ENCODE measurements at regions not wholly inside any gene's neighbourhood (a gene's known extent, or its start where the extent isn't known, plus 50 kb on each side); places are given as distances from the start of the nearest gene placed in this dataset.

- H3K27me3 Mint-ChIP-seq, result no peaks in the 10 kb centered on the region
- H3K27ac Mint-ChIP-seq, result no peak overlapping the region
- ATAC-seq (replicated peaks) (no peak), DNase-seq (no peak)
- peaks cover 0 to 3% of the 10 kb centered on the region in 2 donors for H3K9me3 Mint-ChIP-seq
- no peak overlapping the region for H3K4me3 Mint-ChIP-seq
- H3K4me1 Mint-ChIP-seq, result no peaks in the 10 kb centered on the region
- H3K36me3 Mint-ChIP-seq, result no peaks in the 10 kb centered on the region
These were observed 997.9 kb downstream of the SUCLG1 start for GRCh38 chr2:83461135-83461534.

- no peaks in the 10 kb centered on the region for H3K36me3 Mint-ChIP-seq
- no peak for ATAC-seq (replicated peaks)
These were observed 999.6 kb downstream of the SUCLG1 start for GRCh38 chr2:83459456-83459855.

GRCh38 chr2:83435989-83436388 is 1023.1 kb downstream of the SUCLG1 start:
- no peak for ATAC-seq (replicated peaks)
- no peaks in the 10 kb centered on the region for H3K36me3 Mint-ChIP-seq
- H3K4me3 Mint-ChIP-seq, result no peak overlapping the region

More at GRCh38 chr2:83459456-83459855, 999.6 kb downstream of the SUCLG1 start:
- H3K27me3 Mint-ChIP-seq, result no peaks in the 10 kb centered on the region
- DNase-seq, result no peak
- H3K4me3 Mint-ChIP-seq, result no peak overlapping the region
- H3K4me1 Mint-ChIP-seq, result no peaks in the 10 kb centered on the region
- H3K9me3 Mint-ChIP-seq, result peaks cover 0 to 3% of the 10 kb centered on the region in 2 donors
- no peak overlapping the region for H3K27ac Mint-ChIP-seq

DNA sequence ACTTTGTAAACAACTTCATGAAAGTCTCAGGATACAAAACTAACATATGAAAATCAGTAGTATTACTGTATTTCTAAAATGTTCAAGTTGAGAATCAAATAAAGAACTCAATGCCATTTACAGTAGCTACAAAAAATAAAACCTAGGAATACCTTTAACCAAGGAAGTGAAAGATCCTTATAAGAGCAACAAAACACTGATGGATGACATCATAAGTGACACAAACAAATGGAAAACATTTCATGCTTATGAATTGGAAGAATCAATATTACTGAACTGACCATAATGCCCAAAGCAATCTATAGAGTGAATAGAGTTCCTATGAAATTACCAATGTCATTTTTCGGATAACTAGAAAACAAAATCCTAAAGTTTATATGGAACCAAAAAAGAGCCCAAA is 1038.1 kb downstream of the SUCLG1 start:
- Mint-ChIP-seq H3K36me3 (no peaks in the 10 kb centered on the region), H3K4me3 (no peak overlapping the region), H3K9me3 (peaks cover 20 to 26% of the 10 kb centered on the region in 2 donors)

More at GRCh38 chr2:83435989-83436388, 1023.1 kb downstream of the SUCLG1 start:
- no peak for DNase-seq
- peaks cover 2 to 7% of the 10 kb centered on the region in 2 donors for H3K9me3 Mint-ChIP-seq
- no peaks in the 10 kb centered on the region for H3K27me3 Mint-ChIP-seq
- H3K27ac Mint-ChIP-seq, result no peak overlapping the region
- H3K4me1 Mint-ChIP-seq, result no peaks in the 10 kb centered on the region

DNA sequence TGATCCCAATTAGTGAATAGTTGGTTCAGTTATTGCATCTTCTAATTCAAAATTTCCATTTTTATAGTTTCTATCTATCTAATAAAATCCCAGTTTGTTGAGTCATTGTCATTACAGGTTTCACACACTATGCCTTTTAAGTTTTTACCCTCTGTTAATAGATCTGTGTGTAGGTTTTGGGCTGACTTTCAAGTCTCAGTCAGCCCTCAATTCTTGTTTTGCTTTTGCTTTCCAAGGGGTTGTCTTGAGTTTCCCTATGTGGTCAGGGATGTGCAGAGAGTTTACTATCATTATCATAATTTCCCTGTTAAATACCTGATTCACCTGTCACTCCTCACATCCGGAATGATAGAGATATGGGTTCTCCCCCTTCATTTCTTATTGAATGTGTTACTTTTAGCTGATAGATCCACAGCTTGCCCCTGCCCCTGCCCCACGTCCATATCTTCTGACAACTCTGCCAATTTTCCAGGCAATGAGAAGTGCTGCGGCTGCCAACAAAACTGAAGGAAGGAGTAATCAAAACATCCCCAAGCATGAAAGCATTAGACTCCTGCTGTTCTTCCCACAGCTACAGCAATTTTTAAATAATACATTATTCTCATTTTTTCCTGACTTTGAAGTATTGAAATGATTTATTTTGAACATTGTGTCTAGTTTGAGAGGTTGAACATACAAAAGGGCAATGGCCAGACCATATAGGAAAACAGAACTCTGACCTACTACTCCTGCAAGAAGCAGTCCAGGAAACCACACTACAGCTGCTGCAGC is 1064.8 kb downstream of the SUCLG1 start:
- ATAC-seq (replicated peaks) (no peak), DNase-seq (no peak)
- no peak overlapping the region for H3K27ac Mint-ChIP-seq
- H3K36me3 Mint-ChIP-seq, result no peaks in the 10 kb centered on the region
- H3K4me1 Mint-ChIP-seq, result no peaks in the 10 kb centered on the region
- no peak overlapping the region for H3K4me3 Mint-ChIP-seq
- H3K27me3 Mint-ChIP-seq, result no peaks in the 10 kb centered on the region
- H3K9me3 Mint-ChIP-seq, result no peaks in the 10 kb centered on the region

More for the DNA sequence above, 1038.1 kb downstream of the SUCLG1 start:
- no peaks in the 10 kb centered on the region for H3K4me1 Mint-ChIP-seq
- H3K27ac Mint-ChIP-seq, result no peak overlapping the region
- DNase-seq, result no peak
- ATAC-seq (replicated peaks), result no peak
- no peaks in the 10 kb centered on the region for H3K27me3 Mint-ChIP-seq

- H3K4me3 Mint-ChIP-seq, result no peak overlapping the region
- H3K36me3 Mint-ChIP-seq, result no peaks in the 10 kb centered on the region
- no peak overlapping the region for H3K27ac Mint-ChIP-seq
These were observed 1070.3 kb downstream of the SUCLG1 start for GRCh38 chr2:83388804-83389203.

GRCh38 chr2:83386549-83386948 is 1072.5 kb downstream of the SUCLG1 start:
- no peaks in the 10 kb centered on the region for H3K27me3 Mint-ChIP-seq
- DNase-seq (no peak), ATAC-seq (replicated peaks) (no peak)
- H3K4me3 Mint-ChIP-seq, result no peak overlapping the region
- H3K4me1 Mint-ChIP-seq, result no peaks in the 10 kb centered on the region
- H3K27ac Mint-ChIP-seq, result no peak overlapping the region
- peaks cover 0 to under 1% of the 10 kb centered on the region in 2 donors for H3K9me3 Mint-ChIP-seq
- H3K36me3 Mint-ChIP-seq, result no peaks in the 10 kb centered on the region

More at GRCh38 chr2:83388804-83389203, 1070.3 kb downstream of the SUCLG1 start:
- ATAC-seq (replicated peaks), result no peak
- Mint-ChIP-seq H3K4me1 (no peaks in the 10 kb centered on the region), H3K27me3 (no peaks in the 10 kb centered on the region), H3K9me3 (no peaks in the 10 kb centered on the region)
- no peak for DNase-seq

DNA sequence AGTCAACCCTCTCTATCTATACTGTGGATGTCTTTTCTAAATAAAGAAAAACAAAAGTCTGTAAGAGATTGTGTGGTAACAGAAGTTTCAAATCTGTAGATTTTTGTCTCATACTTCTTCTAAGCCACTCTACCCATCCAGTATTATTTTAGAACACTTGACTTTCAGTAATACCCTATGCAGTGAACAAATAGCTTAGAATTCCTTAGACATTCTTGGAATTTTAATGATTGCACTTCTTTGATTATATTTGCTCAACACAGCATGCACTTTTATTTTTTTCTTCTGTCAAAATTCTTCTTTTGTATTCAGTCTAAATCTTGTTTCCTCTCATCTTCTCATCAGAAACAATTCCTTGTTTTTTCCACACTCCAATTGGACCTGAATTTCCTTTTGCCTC is 1080.2 kb downstream of the SUCLG1 start:
- H3K27me3 Mint-ChIP-seq, result no peaks in the 10 kb centered on the region

DNA sequence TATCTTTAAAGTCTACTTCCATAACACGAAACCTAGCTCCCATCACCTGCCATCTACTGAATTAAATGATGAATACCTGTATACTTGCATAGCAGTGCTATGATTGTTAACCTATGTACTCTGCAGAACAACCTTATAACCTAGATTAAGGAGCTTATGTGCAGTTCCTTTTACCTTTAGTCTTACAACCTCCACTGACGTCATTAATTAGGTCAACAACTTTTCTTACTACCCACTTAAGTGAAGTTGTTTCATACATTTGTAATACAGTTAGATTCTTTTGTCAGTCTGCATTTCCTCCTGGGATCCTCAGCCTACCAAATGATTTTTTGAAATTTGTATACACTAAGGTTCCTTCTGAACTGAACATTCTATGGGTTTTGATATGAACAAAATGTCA is 1082.3 kb downstream of the SUCLG1 start:
- Mint-ChIP-seq H3K36me3 (no peaks in the 10 kb centered on the region), H3K27ac (no peak overlapping the region), H3K27me3 (no peaks in the 10 kb centered on the region), H3K4me1 (no peaks in the 10 kb centered on the region), H3K9me3 (peaks cover 4 to 11% of the 10 kb centered on the region in 2 donors), H3K4me3 (no peak overlapping the region)
- ATAC-seq (replicated peaks), result no peak
- DNase-seq, result no peak

More for the DNA sequence above, 1080.2 kb downstream of the SUCLG1 start:
- no peaks in the 10 kb centered on the region for H3K36me3 Mint-ChIP-seq
- H3K9me3 Mint-ChIP-seq, result peaks cover 4 to 11% of the 10 kb centered on the region in 2 donors
- H3K4me3 Mint-ChIP-seq, result no peak overlapping the region
- DNase-seq, result no peak
- no peaks in the 10 kb centered on the region for H3K4me1 Mint-ChIP-seq
- no peak for ATAC-seq (replicated peaks)
- no peak overlapping the region for H3K27ac Mint-ChIP-seq

DNA sequence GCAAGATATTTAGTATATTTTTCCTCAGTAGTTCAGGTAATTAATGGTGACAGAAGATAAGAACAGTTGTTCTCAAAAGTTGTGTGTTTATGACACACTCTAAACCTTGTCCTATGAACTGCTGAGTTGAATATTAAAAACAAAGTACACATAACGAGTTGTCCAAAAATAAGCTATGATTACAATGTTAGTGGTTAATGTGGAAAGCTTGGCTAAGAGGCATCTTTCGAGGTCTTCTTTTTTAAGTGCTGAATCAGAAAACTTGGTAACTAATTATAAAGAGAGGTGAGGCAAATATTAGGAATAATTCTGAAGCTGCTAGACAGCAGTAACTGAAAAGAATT is 1088.7 kb downstream of the SUCLG1 start:
- peaks cover 0 to 1% of the 10 kb centered on the region in 2 donors for H3K9me3 Mint-ChIP-seq
- H3K27ac Mint-ChIP-seq, result no peak overlapping the region
- DNase-seq (no peak), ATAC-seq (replicated peaks) (no peak)
- H3K36me3 Mint-ChIP-seq, result no peaks in the 10 kb centered on the region
- H3K27me3 Mint-ChIP-seq, result no peaks in the 10 kb centered on the region
- no peak overlapping the region for H3K4me3 Mint-ChIP-seq
- H3K4me1 Mint-ChIP-seq, result no peaks in the 10 kb centered on the region

GRCh38 chr2:83369601-83370418 is 1089.3 kb downstream of the SUCLG1 start:
- Mint-ChIP-seq H3K4me1 (no peaks in the 10 kb centered on the region), H3K27ac (no peak overlapping the region), H3K36me3 (no peaks in the 10 kb centered on the region), H3K4me3 (no peak overlapping the region), H3K9me3 (no peaks in the 10 kb centered on the region), H3K27me3 (no peaks in the 10 kb centered on the region)
- no peak for ATAC-seq (replicated peaks)
- no peak for DNase-seq

GRCh38 chr2:83368916-83369315 is 1090.2 kb downstream of the SUCLG1 start:
- no peak overlapping the region for H3K27ac Mint-ChIP-seq
- H3K27me3 Mint-ChIP-seq, result no peaks in the 10 kb centered on the region
- no peak for DNase-seq

GRCh38 chr2:83368461-83368860 is 1090.6 kb downstream of the SUCLG1 start:
- H3K4me3 Mint-ChIP-seq, result no peak overlapping the region
- H3K27me3 Mint-ChIP-seq, result no peaks in the 10 kb centered on the region
- H3K36me3 Mint-ChIP-seq, result no peaks in the 10 kb centered on the region
- no peaks in the 10 kb centered on the region for H3K9me3 Mint-ChIP-seq
- H3K27ac Mint-ChIP-seq, result no peak overlapping the region
- no peak for ATAC-seq (replicated peaks)
- DNase-seq, result no peak
- H3K4me1 Mint-ChIP-seq, result no peaks in the 10 kb centered on the region

More at GRCh38 chr2:83368916-83369315, 1090.2 kb downstream of the SUCLG1 start:
- Mint-ChIP-seq H3K4me1 (no peaks in the 10 kb centered on the region), H3K9me3 (no peaks in the 10 kb centered on the region), H3K4me3 (no peak overlapping the region), H3K36me3 (no peaks in the 10 kb centered on the region)
- ATAC-seq (replicated peaks), result no peak

DNA sequence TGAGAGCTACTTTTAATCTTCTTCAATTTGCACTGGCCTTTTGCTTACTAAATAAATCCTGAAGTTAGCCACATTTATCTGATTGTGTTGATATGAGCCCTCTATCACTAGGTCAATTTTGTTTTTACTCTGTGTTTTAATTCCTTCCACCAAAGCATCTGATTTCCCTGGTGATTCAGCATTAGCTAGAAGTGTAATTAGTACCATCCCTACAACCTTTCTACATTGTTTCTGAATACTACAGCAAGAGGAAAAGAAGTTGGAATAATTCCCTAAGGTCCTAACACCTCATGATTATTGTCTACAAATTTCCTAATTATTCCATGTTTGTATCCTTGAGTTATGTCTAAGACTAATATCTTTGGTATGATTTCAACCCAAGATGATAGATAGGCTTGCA is 1093.6 kb downstream of the SUCLG1 start:
- Mint-ChIP-seq H3K36me3 (no peaks in the 10 kb centered on the region), H3K9me3 (peaks cover 3 to 4% of the 10 kb centered on the region in 2 donors), H3K27me3 (no peaks in the 10 kb centered on the region), H3K27ac (no peak overlapping the region), H3K4me3 (no peak overlapping the region), H3K4me1 (no peaks in the 10 kb centered on the region)
- ATAC-seq (replicated peaks), result no peak
- DNase-seq, result no peak

- DNase-seq (no peak), ATAC-seq (replicated peaks) (no peak)
- peaks cover 3 to 4% of the 10 kb centered on the region in 2 donors for H3K9me3 Mint-ChIP-seq
- no peak overlapping the region for H3K4me3 Mint-ChIP-seq
- no peaks in the 10 kb centered on the region for H3K4me1 Mint-ChIP-seq
- no peaks in the 10 kb centered on the region for H3K27me3 Mint-ChIP-seq
- no peak overlapping the region for H3K27ac Mint-ChIP-seq
- no peaks in the 10 kb centered on the region for H3K36me3 Mint-ChIP-seq
These were observed 1094.8 kb downstream of the SUCLG1 start for GRCh38 chr2:83364264-83364663.
